WERI-Rb-1 (cell line): ENCODE measurements at regions not wholly inside any gene's neighbourhood (a gene's known extent, or its start where the extent isn't known, plus 50 kb on each side); places are given as distances from the start of the nearest gene placed in this dataset.

Experiments used
- DNase-seq: peaks from one replicate; pipeline ENCODE4 v3.0.0-alpha.2; 2020
- H3K27ac ChIP-seq: fragments of 250-450 bp; sonication (Bioruptor Pico); 2 replicates; pipeline ENCODE4 v1.5.1; 2020; ENCODE audit warnings: mild to moderate bottlenecking, moderate library complexity
- H3K27me3 ChIP-seq: fragments of 250-450 bp; sonication (Bioruptor Pico); 2 replicates; pipeline ENCODE4 v1.5.1; 2021; ENCODE audit warnings: mild to moderate bottlenecking, low read depth, moderate library complexity; ENCODE audit not compliant: insufficient read depth, severe bottlenecking
- H3K36me3 ChIP-seq: fragments of 250-450 bp; sonication (Bioruptor Pico); 2 replicates; pipeline ENCODE4 v1.5.1; 2020; ENCODE audit warnings: mild to moderate bottlenecking, moderate library complexity
- H3K4me3 ChIP-seq: 2 replicates; pipeline ENCODE4 v1.5.1; 2011; ENCODE audit warnings: low read depth, mild to moderate bottlenecking, control low read depth, low read length
- H3K9me3 ChIP-seq: fragments of 250-450 bp; sonication (Bioruptor Pico); 2 replicates; pipeline ENCODE4 v1.5.1; 2021; ENCODE audit warnings: mild to moderate bottlenecking, moderate library complexity; ENCODE audit not compliant: severe bottlenecking
- CTCF ChIP-seq: IDR thresholded peaks from 2 replicates; pipeline ENCODE4 v1.5.1; 2011; ENCODE audit warnings: low read depth, mild to moderate bottlenecking, control low read depth, inconsistent platforms, low read length

GRCh38 chr5:57582578-57583070 is 100.0 kb upstream of the ACTBL2 start:
- no peaks in the 10 kb centered on the region for H3K36me3 ChIP-seq
- H3K27me3 ChIP-seq = no peaks in the 10 kb centered on the region
- H3K9me3 ChIP-seq = no peaks in the 10 kb centered on the region
- no peak for TF ChIP-seq CTCF
- DNase-seq = no peak
- H3K4me3 ChIP-seq = no peak overlapping the region
- no peak overlapping the region for H3K27ac ChIP-seq

GRCh38 chr5:57581772-57582171 is 99.2 kb upstream of the ACTBL2 start:
- Histone ChIP-seq H3K4me3 (no peak overlapping the region), H3K27ac (no peak overlapping the region), H3K27me3 (no peaks in the 10 kb centered on the region), H3K36me3 (no peaks in the 10 kb centered on the region), H3K9me3 (no peaks in the 10 kb centered on the region)
- DNase-seq = no peak
- TF ChIP-seq CTCF = no peak

- H3K9me3 ChIP-seq = no peaks in the 10 kb centered on the region
- H3K27me3 ChIP-seq = no peaks in the 10 kb centered on the region
- H3K36me3 ChIP-seq = no peaks in the 10 kb centered on the region
- no peak overlapping the region for H3K4me3 ChIP-seq
- no peak for DNase-seq
- no peak overlapping the region for H3K27ac ChIP-seq
- TF ChIP-seq CTCF = no peak
Observed at GRCh38 chr5:57581222-57581621, 98.6 kb upstream of the ACTBL2 start.

GRCh38 chr5:57577432-57578175 is 95.0 kb upstream of the ACTBL2 start:
- Histone ChIP-seq H3K27ac (no peak overlapping the region), H3K36me3 (no peaks in the 10 kb centered on the region), H3K27me3 (no peaks in the 10 kb centered on the region), H3K9me3 (no peaks in the 10 kb centered on the region), H3K4me3 (no peak overlapping the region)
- DNase-seq = no peak
- no peak for TF ChIP-seq CTCF

GRCh38 chr5:57576317-57576716 is 93.7 kb upstream of the ACTBL2 start:
- DNase-seq = no peak
- H3K27me3 ChIP-seq = no peaks in the 10 kb centered on the region
- H3K9me3 ChIP-seq = no peaks in the 10 kb centered on the region
- TF ChIP-seq CTCF = no peak
- no peaks in the 10 kb centered on the region for H3K36me3 ChIP-seq
- no peak overlapping the region for H3K27ac ChIP-seq
- no peak overlapping the region for H3K4me3 ChIP-seq

GRCh38 chr5:57575839-57576238 is 93.2 kb upstream of the ACTBL2 start:
- Histone ChIP-seq H3K27me3 (no peaks in the 10 kb centered on the region), H3K9me3 (no peaks in the 10 kb centered on the region), H3K27ac (no peak overlapping the region), H3K4me3 (no peak overlapping the region), H3K36me3 (no peaks in the 10 kb centered on the region)
- TF ChIP-seq CTCF = no peak
- DNase-seq = no peak
